Cardiac muscle cell (in vitro differentiated cells and primary cell): ENCODE measurements at regions not wholly inside any gene's neighbourhood (a gene's known extent, or its start where the extent isn't known, plus 50 kb on each side); places are given as distances from the start of the nearest gene placed in this dataset.
A peak's percentile ranks its signal among the peaks of the same experiment; 100 is the strongest.
"Not testable (repeated sequence)": the region's sequence is repeated elsewhere in the genome, so short reads cannot be mapped to it uniquely, and the experiment has no call there.

ENCODE experiments used
- DNase-seq, 2 donors: peaks; one replicate each; pipeline versions ENCODE4 v3.0.0 to v3.0.0-alpha.2; 2010 to 2017; ENCODE audit warnings: low read depth in 1 of 2, low spot score in 1 of 2
- H3K27ac ChIP-seq: fragments of 200-600 bp; sonication (generic); 2 replicates; pipeline ENCODE4 v1.5.1; 2016
- H3K27me3 ChIP-seq: fragments of 200-600 bp; sonication (generic); 2 replicates; pipeline ENCODE4 v1.6.0; 2016; ENCODE audit warnings: control low read depth
- H3K36me3 ChIP-seq: fragments of 200-600 bp; sonication (generic); 2 replicates; pipeline ENCODE4 v1.5.1; 2016; ENCODE audit warnings: control low read depth
- H3K4me1 ChIP-seq: fragments of 200-600 bp; sonication (generic); 2 replicates; pipeline ENCODE4 v1.8.1; 2017; ENCODE audit warnings: low read depth, mild to moderate bottlenecking, mixed run types
- H3K4me3 ChIP-seq: fragments of 200-600 bp; sonication (generic); 2 replicates; pipeline ENCODE4 v1.5.1; 2016; ENCODE audit warnings: mild to moderate bottlenecking
- H3K9me3 ChIP-seq: fragments of 200-600 bp; sonication (generic); 2 replicates; pipeline ENCODE4 v1.5.1; 2017; ENCODE audit warnings: low read depth, mild to moderate bottlenecking, control low read depth
- TF ChIP-seq, protein P1 (sequence below): IDR thresholded peaks from 2 replicates; pipeline ENCODE4 v1.5.1; 2012; ENCODE audit warnings: low read depth, mild to moderate bottlenecking, low read length

DNA sequence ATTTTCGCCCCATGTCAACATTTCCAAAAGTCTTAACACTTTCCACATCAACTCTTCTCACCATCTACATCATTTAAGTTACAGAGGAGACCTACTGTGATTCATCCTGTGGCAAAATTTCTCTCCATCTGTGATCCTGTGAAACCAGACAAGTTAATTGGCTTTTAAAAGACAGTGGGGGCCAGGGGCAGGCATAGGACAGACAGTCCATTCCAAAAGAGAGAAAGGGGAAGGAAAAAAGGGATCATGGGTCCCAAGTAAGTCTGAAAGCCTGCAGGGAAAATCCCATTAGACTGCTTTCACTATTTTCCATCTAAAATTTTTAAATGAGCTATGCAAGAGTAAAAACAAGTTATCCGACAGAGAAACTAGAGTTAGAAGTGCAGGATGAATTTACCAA, 121.0 kb downstream of the MRPL57 start:
- no peaks in the 10 kb centered on the region for H3K9me3 ChIP-seq
- no peak for DNase-seq
- no peaks in the 10 kb centered on the region for H3K27me3 ChIP-seq
- peak overlapping the region; percentile 52 for H3K27ac ChIP-seq
- no peaks in the 10 kb centered on the region for H3K36me3 ChIP-seq
- TF ChIP-seq, protein P1, sequence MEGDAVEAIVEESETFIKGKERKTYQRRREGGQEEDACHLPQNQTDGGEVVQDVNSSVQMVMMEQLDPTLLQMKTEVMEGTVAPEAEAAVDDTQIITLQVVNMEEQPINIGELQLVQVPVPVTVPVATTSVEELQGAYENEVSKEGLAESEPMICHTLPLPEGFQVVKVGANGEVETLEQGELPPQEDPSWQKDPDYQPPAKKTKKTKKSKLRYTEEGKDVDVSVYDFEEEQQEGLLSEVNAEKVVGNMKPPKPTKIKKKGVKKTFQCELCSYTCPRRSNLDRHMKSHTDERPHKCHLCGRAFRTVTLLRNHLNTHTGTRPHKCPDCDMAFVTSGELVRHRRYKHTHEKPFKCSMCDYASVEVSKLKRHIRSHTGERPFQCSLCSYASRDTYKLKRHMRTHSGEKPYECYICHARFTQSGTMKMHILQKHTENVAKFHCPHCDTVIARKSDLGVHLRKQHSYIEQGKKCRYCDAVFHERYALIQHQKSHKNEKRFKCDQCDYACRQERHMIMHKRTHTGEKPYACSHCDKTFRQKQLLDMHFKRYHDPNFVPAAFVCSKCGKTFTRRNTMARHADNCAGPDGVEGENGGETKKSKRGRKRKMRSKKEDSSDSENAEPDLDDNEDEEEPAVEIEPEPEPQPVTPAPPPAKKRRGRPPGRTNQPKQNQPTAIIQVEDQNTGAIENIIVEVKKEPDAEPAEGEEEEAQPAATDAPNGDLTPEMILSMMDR, result no peak
- H3K4me1 ChIP-seq, result no peaks in the 10 kb centered on the region
- H3K4me3 ChIP-seq, result no peak overlapping the region

DNA sequence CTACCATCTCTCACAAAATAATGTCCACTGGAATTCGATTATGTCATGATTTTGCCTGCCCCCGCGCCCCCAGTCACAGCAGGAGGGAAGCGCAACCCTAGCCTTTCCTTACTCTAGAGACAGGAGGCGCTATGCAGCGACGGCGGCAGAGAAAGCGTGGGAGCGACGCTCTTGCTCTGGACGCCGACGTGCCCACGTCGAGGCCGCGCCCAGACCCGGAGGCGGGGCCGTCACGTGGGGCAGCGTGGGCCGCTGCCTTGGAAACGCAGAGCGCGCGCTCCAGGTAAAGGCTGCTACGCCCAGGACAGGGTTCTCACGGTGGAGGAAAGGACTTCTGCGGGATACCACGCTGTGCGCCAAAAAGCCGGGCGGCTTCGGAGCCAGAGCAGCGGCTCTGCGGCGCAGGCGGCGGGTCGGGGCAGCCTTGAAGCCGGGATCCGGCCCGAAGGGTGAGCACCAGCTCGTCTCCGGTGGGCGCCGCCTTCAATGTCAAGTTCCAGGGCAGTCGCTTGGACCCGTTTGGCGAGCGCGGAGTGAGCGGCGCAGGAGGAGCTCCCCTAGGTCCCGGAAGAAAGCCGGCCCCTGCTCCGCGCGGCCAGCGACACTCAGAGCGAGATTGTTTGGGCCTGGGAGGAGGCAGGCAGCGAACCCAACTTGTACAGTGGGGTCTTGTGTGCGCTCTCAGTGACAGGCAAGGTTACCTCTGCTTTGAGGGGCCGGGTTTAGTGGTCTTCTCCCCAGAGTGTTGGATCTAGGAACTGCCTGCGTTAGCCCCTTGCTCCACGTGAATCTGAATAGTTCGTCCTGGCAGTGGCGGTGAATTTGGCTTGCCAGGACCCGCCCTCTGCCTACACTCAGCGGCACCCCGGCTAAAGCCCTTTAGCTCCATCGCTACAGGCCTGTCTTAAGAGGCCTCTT, 121.7 kb downstream of the MRPL57 start:
- DNase-seq, result peak; percentile 93 to 94
- peak overlapping the region; percentile 71 for H3K27ac ChIP-seq
- TF ChIP-seq, protein P1, result peak; percentile 92
- H3K27me3 ChIP-seq, result no peaks in the 10 kb centered on the region
- no peaks in the 10 kb centered on the region for H3K4me1 ChIP-seq
- no peaks in the 10 kb centered on the region for H3K9me3 ChIP-seq
- peak overlapping the region; percentile 92 for H3K4me3 ChIP-seq
- no peaks in the 10 kb centered on the region for H3K36me3 ChIP-seq

DNA sequence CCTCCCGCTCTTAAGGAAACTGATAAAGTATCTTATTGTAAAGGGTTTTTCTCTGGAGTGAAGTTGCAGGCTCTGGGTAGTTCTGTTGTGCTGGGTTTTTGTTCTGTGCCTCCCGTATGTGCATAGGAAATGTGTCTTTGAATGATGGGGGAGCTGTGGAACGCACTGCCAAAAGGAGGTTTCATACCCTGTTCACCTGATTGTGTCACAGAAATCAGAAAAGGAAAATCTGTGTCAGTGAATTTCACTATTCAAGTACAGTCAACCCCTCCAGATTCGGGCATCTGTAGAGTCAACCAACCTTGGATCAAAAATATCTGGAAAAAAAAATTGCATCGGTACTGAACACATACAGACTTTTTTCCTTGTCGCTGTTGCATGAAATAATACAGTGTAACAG, 127.8 kb downstream of the MRPL57 start:
- TF ChIP-seq, protein P1, result no peak
- H3K27me3 ChIP-seq, result no peaks in the 10 kb centered on the region
- H3K4me1 ChIP-seq, result no peaks in the 10 kb centered on the region
- H3K9me3 ChIP-seq, result no peaks in the 10 kb centered on the region
- no peak for DNase-seq
- no peak overlapping the region for H3K27ac ChIP-seq
- no peak overlapping the region for H3K4me3 ChIP-seq
- H3K36me3 ChIP-seq, result no peaks in the 10 kb centered on the region

DNA sequence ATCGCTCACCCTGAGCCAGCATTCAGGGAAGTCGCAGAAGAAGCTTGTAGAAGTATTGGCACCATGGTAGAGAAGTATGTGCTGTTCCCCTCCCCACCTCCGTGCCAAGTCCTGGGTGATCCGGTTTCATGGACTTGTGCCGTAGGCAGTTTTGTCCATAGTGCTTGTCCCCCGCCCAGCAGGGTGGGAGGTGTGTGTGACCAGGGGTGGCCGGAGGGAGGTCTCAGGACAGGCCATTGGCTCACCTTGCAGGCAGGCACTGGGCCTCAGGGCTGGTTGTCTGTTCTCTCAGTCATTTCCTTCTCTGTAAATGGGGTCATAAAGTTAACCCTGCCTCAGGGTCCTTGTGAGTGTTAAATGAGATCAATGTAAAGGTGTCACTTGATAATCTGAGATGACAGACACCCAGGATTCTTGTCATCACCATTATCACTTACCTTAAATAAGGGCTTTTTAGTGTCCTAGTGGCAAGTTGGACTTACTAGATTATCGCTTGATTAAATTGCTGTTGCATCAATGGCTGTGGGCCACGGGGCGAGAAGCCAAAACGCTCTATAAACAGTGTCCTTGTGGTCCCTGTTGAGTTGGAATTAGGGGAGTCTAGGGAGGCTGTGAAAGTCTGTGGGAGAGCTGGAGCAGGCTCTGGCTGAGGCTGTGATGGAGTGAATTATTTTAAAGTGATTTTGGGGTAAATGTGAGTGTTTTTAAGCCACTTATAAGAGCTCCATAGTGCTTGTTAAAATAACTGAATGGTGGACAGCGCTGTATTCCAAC, 130.0 kb downstream of the MRPL57 start:
- H3K4me3 ChIP-seq, H3K36me3 ChIP-seq, H3K4me1 ChIP-seq, H3K9me3 ChIP-seq, H3K27me3 ChIP-seq, DNase-seq, H3K27ac ChIP-seq: not testable (repeated sequence)

DNA sequence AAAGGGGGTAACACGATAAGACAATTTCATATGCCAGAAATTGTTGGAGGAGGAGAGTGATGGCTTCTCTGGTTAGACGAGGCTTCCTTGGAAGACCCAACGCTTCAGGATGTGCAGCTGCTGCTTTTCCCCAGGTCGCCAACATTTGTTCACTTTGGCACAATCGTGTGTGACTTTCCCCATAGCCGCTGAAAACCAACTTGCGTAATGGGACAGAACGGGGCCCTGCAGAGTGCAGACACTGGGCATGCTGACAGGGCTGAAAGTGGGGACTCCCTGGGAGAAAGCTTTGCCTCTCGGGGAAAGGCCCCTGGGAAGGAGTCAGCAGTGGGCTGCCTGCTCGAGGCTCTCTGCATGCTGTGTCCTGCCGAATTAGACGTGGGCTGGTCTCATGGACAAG, 130.7 kb downstream of the MRPL57 start:
- H3K36me3 ChIP-seq, DNase-seq, H3K4me3 ChIP-seq, H3K4me1 ChIP-seq, H3K27ac ChIP-seq, H3K9me3 ChIP-seq, H3K27me3 ChIP-seq: not testable (repeated sequence)

DNA sequence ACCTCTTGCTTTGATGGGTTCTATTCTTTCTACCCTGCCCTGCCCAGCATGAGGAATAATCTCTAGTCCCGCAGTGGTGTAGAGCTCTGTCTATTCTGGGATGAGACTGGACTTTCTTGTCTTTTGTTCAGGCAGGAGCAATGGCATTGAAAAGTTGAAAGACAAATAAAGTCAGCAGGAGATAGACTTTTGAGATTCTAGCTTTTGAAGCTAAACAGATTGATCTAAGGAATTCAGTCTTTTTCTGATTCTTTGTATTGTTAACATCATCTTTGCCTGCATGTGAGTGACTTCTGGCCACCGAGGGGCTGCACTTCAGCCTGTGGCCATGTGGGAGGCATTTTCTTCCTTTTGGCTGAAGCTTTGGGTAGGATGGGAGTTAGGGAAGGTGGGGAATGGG, 132.4 kb downstream of the MRPL57 start:
- Histone ChIP-seq H3K36me3 (no peaks in the 10 kb centered on the region), H3K27me3 (no peaks in the 10 kb centered on the region), H3K9me3 (no peaks in the 10 kb centered on the region), H3K4me3 (no peak overlapping the region), H3K4me1 (no peaks in the 10 kb centered on the region), H3K27ac (no peak overlapping the region)
- TF ChIP-seq, protein P1, result no peak
- no peak for DNase-seq
